ENCODE measurements at regions not wholly inside any gene's neighbourhood (a gene's known extent, or its start where the extent isn't known, plus 50 kb on each side); places are given as distances from the start of the nearest gene placed in this dataset.
"Not testable (repeated sequence)": the region's sequence is repeated elsewhere in the genome, so short reads cannot be mapped to it uniquely, and the experiment has no call there.

DNA sequence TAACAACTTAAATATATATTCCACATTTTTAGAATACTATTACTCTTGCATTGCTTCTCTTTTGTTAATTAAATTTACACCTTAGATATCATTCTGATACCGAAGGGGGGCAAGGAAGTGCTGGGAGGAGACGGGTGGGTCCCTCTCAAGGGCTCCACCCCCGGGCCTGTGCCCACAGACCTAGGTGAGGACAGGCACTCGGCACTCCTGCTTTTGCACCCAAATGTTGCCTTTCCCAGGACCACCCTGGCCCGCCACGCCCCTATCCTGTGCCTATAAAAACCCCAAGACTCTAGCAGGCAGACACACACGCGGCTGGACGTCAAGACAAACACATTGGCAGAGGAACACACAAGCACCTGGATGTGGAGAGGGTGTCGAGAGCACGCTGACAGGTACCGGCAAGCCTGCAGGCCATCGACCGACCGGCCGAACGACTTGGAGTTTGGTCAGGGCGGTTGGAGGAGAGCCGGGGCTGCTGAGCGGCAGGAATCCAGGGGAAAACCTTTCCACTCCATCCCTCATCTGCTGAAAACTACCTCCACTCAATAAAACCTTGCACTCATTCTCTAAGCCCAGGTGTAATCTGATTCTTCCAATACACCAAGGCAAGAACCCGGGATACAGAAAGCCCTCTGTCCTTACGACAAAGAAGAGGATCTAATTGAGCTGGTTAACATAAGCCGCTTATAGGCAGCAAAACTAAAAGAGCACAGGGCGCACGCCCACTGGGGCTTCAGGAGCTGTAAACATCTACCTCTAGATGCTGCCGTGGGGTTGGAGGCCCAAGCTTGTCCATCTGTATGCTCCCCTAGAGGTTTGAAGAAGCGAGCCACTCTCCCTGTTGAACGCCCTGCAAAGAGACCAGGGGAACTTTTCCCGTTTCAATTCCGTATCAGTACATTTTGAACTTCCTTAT, 197.4 kb upstream of the PRSS16 start:
- Histone ChIP-seq H3K4me3 (ENCODE audit: insufficient read depth, low read depth, low read length) (no peak overlapping the region), H3K27me3 (ENCODE audit: control insufficient read depth, insufficient read depth, low read length, poor library complexity, severe bottlenecking) (no peaks in the 10 kb centered on the region), H3K9me3 (ENCODE audit: control insufficient read depth, low read length) (no peaks in the 10 kb centered on the region), H3K27ac (ENCODE audit: insufficient read depth, low read depth, low read length, poor library complexity, severe bottlenecking) (no peak overlapping the region), H3K4me1 (ENCODE audit: control insufficient read depth, insufficient read depth, low read length) (no peaks in the 10 kb centered on the region), H3K36me3 (ENCODE audit: control insufficient read depth, insufficient read depth, low read length) (no peaks in the 10 kb centered on the region)
- 86 to 91% methylated on average over 29 to 30 of the region's 30 CpGs for whole genome bisulfite sequencing, 2 experiments

DNA sequence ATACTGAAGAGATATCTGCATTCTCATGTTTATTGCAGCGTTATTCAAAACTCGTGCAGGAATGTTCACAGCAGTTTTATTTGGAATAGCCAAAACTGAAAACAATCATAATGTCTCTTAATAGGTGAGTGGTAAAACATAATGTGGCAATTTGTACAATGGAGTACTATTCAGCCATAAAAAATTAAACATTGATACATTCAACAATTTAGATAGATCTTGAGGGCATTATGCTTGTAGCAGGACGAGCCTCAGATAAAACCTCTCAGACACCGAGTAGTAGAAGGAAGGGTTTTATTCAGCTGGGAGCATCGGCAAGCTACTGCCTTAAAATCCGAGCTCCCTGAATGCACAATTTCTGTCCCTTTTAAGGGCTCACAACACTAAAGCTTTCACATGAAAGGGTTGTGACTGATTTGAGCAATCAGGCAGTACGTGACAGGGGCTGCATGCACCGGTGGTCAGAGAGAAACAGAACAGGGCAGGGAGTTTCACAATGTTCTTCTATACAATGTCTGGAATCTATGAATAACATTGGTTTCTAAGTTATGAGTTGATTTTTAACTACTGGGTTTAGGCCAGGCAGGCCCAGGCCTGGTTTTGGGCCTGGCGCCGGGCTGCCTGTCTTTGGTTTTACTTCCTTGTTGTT, 195.3 kb upstream of the PRSS16 start:
- H3K4me1 ChIP-seq (ENCODE audit: control insufficient read depth, insufficient read depth, low read length); H3K9me3 ChIP-seq (ENCODE audit: control insufficient read depth, low read length); H3K27me3 ChIP-seq (ENCODE audit: control insufficient read depth, insufficient read depth, low read length, poor library complexity, severe bottlenecking); H3K4me3 ChIP-seq (ENCODE audit: insufficient read depth, low read depth, low read length); H3K36me3 ChIP-seq (ENCODE audit: control insufficient read depth, insufficient read depth, low read length); H3K27ac ChIP-seq (ENCODE audit: insufficient read depth, low read depth, low read length, poor library complexity, severe bottlenecking): not testable (repeated sequence)
- WGBS, 2 experiments = 90% methylated on average over 7 to 8 of the region's 10 CpGs

DNA sequence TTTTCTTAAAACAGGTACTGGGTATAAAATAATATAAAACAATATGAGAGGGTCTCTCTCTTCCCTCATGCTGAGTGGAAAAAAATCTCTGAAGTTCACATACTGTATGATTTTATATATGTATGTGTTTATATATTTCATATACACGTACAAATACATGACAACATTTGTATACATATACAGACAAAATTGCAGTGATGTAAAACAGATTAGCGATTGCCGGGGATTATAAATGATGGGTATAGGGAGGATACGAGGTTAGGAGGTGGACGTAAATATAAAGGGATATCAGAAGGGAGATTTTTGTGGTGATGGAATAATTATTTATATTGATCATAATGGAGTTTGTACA, 194.8 kb upstream of the PRSS16 start:
- WGBS, 2 experiments = 94 to 98% methylated on average over 4 of the region's 5 CpGs
- Histone ChIP-seq H3K36me3 (ENCODE audit: control insufficient read depth, insufficient read depth, low read length) (no peaks in the 10 kb centered on the region), H3K9me3 (ENCODE audit: control insufficient read depth, low read length) (no peaks in the 10 kb centered on the region), H3K27me3 (ENCODE audit: control insufficient read depth, insufficient read depth, low read length, poor library complexity, severe bottlenecking) (no peaks in the 10 kb centered on the region), H3K4me3 (ENCODE audit: insufficient read depth, low read depth, low read length) (no peak overlapping the region), H3K4me1 (ENCODE audit: control insufficient read depth, insufficient read depth, low read length) (no peaks in the 10 kb centered on the region), H3K27ac (ENCODE audit: insufficient read depth, low read depth, low read length, poor library complexity, severe bottlenecking) (no peak overlapping the region)

DNA sequence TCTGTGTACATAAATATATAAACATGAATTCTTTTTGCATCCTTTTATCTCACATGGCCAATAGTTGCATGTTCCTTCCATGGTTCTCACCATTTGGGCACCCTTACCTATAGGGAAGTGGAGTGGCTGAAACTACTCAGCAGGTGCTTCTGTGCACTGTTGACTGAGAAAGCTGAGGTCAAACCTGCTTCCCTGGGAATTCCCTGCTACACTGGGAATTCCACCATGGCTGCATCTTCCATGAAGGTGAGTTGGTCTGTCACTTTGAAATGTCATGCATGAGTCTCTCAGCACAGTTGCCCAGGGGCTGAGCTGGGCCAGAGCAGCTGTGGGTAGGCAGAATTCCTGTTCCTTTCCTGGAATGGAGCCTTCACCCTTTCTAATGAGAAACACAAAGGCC, 193.8 kb upstream of the PRSS16 start:
- H3K27me3 ChIP-seq (ENCODE audit: control insufficient read depth, insufficient read depth, low read length, poor library complexity, severe bottlenecking) = no peaks in the 10 kb centered on the region
- no peak overlapping the region for H3K4me3 ChIP-seq (ENCODE audit: insufficient read depth, low read depth, low read length)
- H3K27ac ChIP-seq (ENCODE audit: insufficient read depth, low read depth, low read length, poor library complexity, severe bottlenecking) = no peak overlapping the region
- H3K4me1 ChIP-seq (ENCODE audit: control insufficient read depth, insufficient read depth, low read length) = no peaks in the 10 kb centered on the region
- no peaks in the 10 kb centered on the region for H3K36me3 ChIP-seq (ENCODE audit: control insufficient read depth, insufficient read depth, low read length)
- no peaks in the 10 kb centered on the region for H3K9me3 ChIP-seq (ENCODE audit: control insufficient read depth, low read length)

DNA sequence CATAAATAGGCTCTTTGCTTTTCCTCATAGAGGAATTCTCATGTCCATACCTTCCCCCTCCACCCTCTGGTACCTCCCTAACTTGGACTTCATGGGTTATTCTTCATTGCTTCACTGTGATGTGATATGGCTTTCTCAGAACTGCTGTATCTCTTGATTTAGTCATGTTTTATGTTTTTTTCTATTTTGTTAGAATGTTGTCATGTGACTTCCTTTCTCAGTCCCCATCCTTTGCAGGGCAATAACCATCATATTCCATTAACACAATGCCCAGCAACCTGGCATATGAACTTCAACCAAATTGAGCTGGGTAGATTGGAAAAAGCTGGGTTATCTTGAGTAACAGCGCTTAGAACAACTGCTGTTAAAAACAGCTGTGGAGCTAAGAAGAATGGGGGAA, 190.9 kb upstream of the PRSS16 start:
- 97 to 100% methylated on average over 1 of the region's 1 CpG for WGBS, 2 experiments
- no peak overlapping the region for H3K4me3 ChIP-seq (ENCODE audit: insufficient read depth, low read depth, low read length)

DNA sequence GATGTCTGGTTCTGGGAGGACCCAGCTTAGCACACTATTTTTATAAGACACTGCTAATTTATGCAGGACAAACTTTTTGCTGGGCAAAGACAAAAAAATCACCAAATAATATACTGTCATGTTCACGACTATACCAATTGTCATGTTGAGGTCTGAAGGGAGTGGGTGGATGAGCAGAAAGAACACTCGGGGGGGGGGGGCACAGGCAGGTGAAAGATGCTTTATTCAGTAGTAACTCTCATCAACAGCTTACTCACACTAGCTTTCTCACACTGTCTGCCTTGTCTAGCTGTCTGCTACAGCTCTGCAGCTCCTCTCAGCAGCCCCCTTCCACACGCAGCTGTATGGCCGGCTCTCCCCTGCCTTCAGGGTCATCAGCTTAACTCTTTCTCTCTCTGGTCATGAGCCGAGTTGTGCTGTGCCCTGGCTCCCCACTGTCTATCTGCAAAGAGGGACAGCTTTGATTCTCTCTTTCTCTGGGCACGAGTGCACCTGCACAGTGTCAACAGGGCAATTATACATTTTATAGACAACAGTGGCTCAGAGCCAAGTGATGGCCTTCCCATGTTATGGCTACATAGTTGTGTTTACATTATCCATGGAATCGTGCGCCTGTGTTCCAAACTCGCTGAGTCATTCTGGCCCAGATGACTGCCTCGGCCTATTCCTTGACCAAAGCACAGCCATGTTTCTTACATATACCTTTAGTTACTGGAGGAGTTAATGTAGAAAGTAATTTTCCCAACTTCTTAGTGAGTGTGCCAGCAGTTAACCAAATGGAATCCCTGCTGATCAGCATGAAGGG, 187.7 kb upstream of the PRSS16 start:
- H3K27me3 ChIP-seq (ENCODE audit: control insufficient read depth, insufficient read depth, low read length, poor library complexity, severe bottlenecking) = no peaks in the 10 kb centered on the region
- no peaks in the 10 kb centered on the region for H3K4me1 ChIP-seq (ENCODE audit: control insufficient read depth, insufficient read depth, low read length)
- no peak overlapping the region for H3K4me3 ChIP-seq (ENCODE audit: insufficient read depth, low read depth, low read length)
- H3K36me3 ChIP-seq (ENCODE audit: control insufficient read depth, insufficient read depth, low read length) = no peaks in the 10 kb centered on the region
- H3K9me3 ChIP-seq (ENCODE audit: control insufficient read depth, low read length) = no peaks in the 10 kb centered on the region
- no peak overlapping the region for H3K27ac ChIP-seq (ENCODE audit: insufficient read depth, low read depth, low read length, poor library complexity, severe bottlenecking)
- 75 to 77% methylated on average over 8 to 10 of the region's 10 CpGs for WGBS, 2 experiments

More for the DNA sequence above, 190.9 kb upstream of the PRSS16 start:
- H3K27me3 ChIP-seq (ENCODE audit: control insufficient read depth, insufficient read depth, low read length, poor library complexity, severe bottlenecking) = no peaks in the 10 kb centered on the region
- H3K27ac ChIP-seq (ENCODE audit: insufficient read depth, low read depth, low read length, poor library complexity, severe bottlenecking) = no peak overlapping the region
- H3K36me3 ChIP-seq (ENCODE audit: control insufficient read depth, insufficient read depth, low read length) = no peaks in the 10 kb centered on the region
- no peaks in the 10 kb centered on the region for H3K9me3 ChIP-seq (ENCODE audit: control insufficient read depth, low read length)
- H3K4me1 ChIP-seq (ENCODE audit: control insufficient read depth, insufficient read depth, low read length) = no peaks in the 10 kb centered on the region

DNA sequence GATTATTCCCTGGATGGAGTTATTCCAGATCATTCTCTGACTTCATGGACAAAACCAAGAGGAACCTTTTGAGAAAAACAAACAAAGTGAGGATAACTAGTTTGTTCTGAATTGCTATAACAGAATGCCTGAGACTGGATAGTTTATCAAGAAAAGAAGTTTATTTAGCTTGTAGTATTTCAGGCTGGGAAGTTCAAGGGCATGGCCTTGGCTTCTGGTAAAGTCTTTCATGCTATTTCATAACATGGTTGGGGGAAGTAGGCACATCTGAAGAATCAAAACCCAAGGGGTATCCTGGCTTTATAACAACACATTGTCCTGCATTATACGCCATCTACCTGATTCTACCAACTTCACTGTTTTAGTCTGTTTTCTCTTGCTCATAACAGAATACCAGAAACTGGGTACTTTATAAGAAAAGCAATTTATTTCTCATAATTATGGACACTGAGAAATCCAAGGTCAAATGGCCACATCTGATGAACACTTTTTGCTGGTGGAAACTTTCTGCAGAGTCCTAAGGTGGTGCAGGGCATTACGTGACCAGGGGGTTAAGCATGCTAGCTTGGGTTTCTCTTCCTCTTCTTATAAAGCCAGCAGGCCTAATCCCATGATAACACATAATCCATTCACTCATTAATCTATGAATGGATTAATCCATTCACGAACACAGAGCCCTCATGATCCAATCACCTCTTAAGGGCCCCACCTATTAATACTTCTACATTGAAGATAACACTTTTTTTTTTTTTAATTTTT, 186.1 kb upstream of the PRSS16 start:
- Histone ChIP-seq H3K27ac (ENCODE audit: insufficient read depth, low read depth, low read length, poor library complexity, severe bottlenecking) (no peak overlapping the region), H3K36me3 (ENCODE audit: control insufficient read depth, insufficient read depth, low read length) (no peaks in the 10 kb centered on the region), H3K4me1 (ENCODE audit: control insufficient read depth, insufficient read depth, low read length) (peaks cover 4% of the 10 kb centered on the region), H3K9me3 (ENCODE audit: control insufficient read depth, low read length) (no peaks in the 10 kb centered on the region), H3K4me3 (ENCODE audit: insufficient read depth, low read depth, low read length) (no peak overlapping the region), H3K27me3 (ENCODE audit: control insufficient read depth, insufficient read depth, low read length, poor library complexity, severe bottlenecking) (no peaks in the 10 kb centered on the region)
- 86 to 97% methylated on average over 3 of the region's 3 CpGs for WGBS, 2 experiments

DNA sequence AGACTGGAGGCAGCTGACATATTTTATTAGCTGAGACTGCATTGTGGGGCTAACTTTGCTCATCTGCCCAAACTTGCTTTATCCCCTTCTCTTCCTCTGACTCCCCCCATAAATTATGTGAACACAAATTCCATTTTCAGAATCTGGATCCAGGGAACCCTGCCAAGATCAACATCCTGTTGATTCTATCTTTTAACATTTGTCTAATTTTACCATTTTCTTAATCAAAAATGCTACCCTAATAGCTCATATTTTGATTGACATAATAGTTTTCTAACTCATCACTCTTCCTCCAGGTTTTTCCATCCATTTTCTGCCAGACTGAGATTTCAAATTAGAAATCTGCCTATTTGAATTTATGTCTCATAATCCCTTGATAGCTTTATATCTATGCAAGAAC, 184.7 kb upstream of the PRSS16 start:
- Histone ChIP-seq H3K4me3 (ENCODE audit: insufficient read depth, low read depth, low read length) (no peak overlapping the region), H3K27me3 (ENCODE audit: control insufficient read depth, insufficient read depth, low read length, poor library complexity, severe bottlenecking) (no peaks in the 10 kb centered on the region), H3K9me3 (ENCODE audit: control insufficient read depth, low read length) (no peaks in the 10 kb centered on the region), H3K36me3 (ENCODE audit: control insufficient read depth, insufficient read depth, low read length) (no peaks in the 10 kb centered on the region), H3K4me1 (ENCODE audit: control insufficient read depth, insufficient read depth, low read length) (peaks cover 5% of the 10 kb centered on the region), H3K27ac (ENCODE audit: insufficient read depth, low read depth, low read length, poor library complexity, severe bottlenecking) (no peak overlapping the region)

DNA sequence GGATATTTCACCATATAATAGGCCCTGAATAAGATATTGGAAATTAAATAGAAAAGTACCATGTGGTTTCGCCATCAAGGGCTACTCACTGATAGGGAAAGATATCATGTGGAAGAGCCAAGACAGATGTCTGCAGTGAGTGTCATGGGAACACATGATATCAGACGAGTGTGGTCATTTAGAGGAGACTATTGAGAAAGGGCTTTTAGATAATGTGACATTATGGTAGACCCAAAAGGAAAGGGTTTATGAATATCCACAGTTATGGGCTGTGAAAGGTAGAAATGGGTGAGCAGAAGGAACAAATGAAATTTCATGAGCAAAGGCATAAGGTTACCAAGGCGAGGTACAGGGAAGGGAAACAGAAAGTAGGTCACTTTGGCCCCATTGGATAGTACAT, 182.3 kb upstream of the PRSS16 start:
- Histone ChIP-seq H3K4me3 (ENCODE audit: insufficient read depth, low read depth, low read length) (no peak overlapping the region), H3K27ac (ENCODE audit: insufficient read depth, low read depth, low read length, poor library complexity, severe bottlenecking) (no peak overlapping the region), H3K36me3 (ENCODE audit: control insufficient read depth, insufficient read depth, low read length) (no peaks in the 10 kb centered on the region), H3K4me1 (ENCODE audit: control insufficient read depth, insufficient read depth, low read length) (peaks cover 5% of the 10 kb centered on the region), H3K27me3 (ENCODE audit: control insufficient read depth, insufficient read depth, low read length, poor library complexity, severe bottlenecking) (no peaks in the 10 kb centered on the region), H3K9me3 (ENCODE audit: control insufficient read depth, low read length) (no peaks in the 10 kb centered on the region)
- WGBS, 2 experiments = 90 to 96% methylated on average over 3 of the region's 3 CpGs
